Mesodermal cell (in vitro differentiated cells): ENCODE measurements at regions not wholly inside any gene's neighbourhood (a gene's known extent, or its start where the extent isn't known, plus 50 kb on each side); places are given as distances from the start of the nearest gene placed in this dataset.
"Not testable (repeated sequence)": the region's sequence is repeated elsewhere in the genome, so short reads cannot be mapped to it uniquely, and the experiment has no call there.

Experiments
- H3K27ac ChIP-seq: 2 replicates; pipeline ENCODE4 v1.7.0; 2013; ENCODE audit warnings: mild to moderate bottlenecking, low read depth, low read length, moderate library complexity; ENCODE audit not compliant: severe bottlenecking
- H3K36me3 ChIP-seq: 2 replicates; pipeline ENCODE4 v1.7.1; 2013; ENCODE audit warnings: mild to moderate bottlenecking, low read length, moderate library complexity; ENCODE audit not compliant: control insufficient read depth, insufficient read depth
- H3K4me1 ChIP-seq: one replicate; pipeline ENCODE4 v1.7.1; 2013; ENCODE audit warnings: mild to moderate bottlenecking, low read length; ENCODE audit not compliant: insufficient read depth, control insufficient read depth, poor library complexity, severe bottlenecking
- H3K4me3 ChIP-seq: 2 replicates; pipeline ENCODE4 v1.7.0; 2013; ENCODE audit warnings: low read length, control low read depth, mild to moderate bottlenecking; ENCODE audit not compliant: insufficient read depth, poor library complexity, severe bottlenecking; ENCODE audit errors: extremely low read depth
- H3K9me3 ChIP-seq: 2 replicates; pipeline ENCODE4 v1.7.1; 2013; ENCODE audit warnings: mild to moderate bottlenecking, low read length, moderate library complexity; ENCODE audit not compliant: control insufficient read depth
- WGBS, 2 experiments: methylation state at CpG; one replicate each; pipeline ENCODE4 v1.1.5; 2013; ENCODE audit warnings: missing lambda C conversion rate in 2 of 2; ENCODE audit not compliant: insufficient coverage in 2 of 2; 5-methylcytosine and 5-hydroxymethylcytosine counted together

DNA sequence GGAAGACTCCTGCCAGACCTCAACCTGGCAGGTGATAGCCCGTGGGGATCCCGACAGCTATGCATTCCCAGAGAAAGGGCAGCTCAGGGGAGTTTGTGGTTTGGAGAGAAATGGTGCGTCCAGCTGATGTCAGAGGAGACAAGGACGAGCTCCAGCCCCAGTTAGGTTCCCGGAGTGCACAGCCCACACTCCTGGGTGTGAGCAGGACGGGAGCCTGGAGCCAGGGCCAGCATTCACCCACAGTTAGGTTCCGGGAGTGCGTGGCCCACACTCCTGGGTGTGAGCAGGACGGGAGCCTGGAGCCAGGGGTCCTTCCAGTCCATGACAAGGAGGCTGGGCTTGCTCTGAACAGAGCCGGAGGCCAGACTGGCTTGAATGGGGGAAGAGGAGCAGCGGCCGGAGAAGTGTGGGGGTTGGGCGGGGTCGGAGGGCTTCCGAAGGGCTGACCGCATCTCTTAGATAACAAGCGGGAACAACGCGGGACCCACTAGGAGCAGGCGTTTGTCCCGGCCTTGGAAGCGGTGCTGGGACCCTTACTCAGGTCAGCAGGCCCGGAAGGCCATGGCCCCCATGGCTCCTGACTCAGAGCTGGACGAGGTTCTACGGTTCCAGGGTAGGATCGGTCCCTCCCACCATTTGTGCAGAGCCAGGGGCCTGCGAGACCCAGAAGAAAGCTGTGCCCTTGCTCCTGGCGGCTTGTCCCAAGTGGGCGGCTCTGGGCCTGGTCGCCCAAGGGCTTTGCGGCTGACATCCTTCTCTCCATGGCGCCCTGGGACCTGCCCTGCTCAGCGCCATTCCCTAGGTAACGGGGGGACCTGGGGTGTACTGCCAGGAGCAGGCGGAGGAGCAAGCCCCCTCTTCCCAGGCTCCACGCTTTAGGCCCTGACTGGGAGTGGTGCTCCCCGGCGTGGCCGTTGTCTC, 185.6 kb downstream of the RTP5 start:
- Histone ChIP-seq H3K27ac (no peak overlapping the region), H3K4me3 (no peak overlapping the region), H3K36me3 (no peaks in the 10 kb centered on the region), H3K4me1 (no peaks in the 10 kb centered on the region), H3K9me3 (no peaks in the 10 kb centered on the region)
- WGBS, 2 experiments, result 89 to 91% methylated on average over 35 to 39 of the region's 39 CpGs

DNA sequence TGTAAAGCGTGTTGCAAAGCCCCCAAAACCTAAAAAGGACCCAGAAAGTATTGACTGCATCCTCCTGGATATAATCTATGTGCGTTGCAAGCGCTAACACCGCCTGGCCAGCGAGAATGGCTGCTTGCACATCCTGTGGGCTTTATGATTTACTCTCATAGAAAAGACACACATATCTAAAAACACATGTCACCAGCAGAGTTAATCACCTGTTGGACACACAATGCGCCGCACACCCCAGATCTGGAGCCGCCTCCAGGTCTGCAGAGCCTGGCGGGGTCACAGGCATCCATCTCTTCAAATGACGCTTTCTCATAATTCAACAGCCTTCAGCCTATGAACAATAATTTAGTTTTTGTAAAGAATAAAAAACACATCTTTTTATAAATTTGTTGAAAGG, 186.5 kb downstream of the RTP5 start:
- 97% methylated on average over 4 to 8 of the region's 10 CpGs for WGBS, 2 experiments
- no peak overlapping the region for H3K27ac ChIP-seq
- H3K4me1 ChIP-seq, result no peaks in the 10 kb centered on the region
- no peak overlapping the region for H3K4me3 ChIP-seq
- H3K36me3 ChIP-seq, result no peaks in the 10 kb centered on the region
- H3K9me3 ChIP-seq, result peaks cover 4% of the 10 kb centered on the region

DNA sequence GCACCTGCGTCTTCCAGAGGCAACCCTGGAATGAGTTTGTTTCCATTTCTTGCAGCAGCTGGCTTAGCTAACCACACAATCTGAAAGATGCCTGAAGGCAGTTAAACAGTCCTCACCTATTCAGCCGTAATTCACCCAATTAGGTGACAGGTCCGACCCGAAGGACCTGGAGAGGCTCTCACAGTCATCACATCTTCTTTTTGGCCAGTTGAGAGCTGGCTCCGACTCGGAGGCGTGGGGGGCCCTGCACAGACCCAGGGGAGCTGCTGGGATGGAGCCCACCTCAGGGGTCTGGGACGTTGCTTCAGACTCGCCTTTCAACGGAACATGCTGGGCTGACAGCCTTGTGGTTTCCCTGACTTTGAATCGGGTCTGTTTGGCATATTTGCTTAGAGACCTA, 187.3 kb downstream of the RTP5 start:
- 68 to 75% methylated on average over 9 to 11 of the region's 11 CpGs for WGBS, 2 experiments
- H3K4me3 ChIP-seq, result no peak overlapping the region
- no peaks in the 10 kb centered on the region for H3K4me1 ChIP-seq
- no peaks in the 10 kb centered on the region for H3K36me3 ChIP-seq
- H3K27ac ChIP-seq, result no peak overlapping the region
- H3K9me3 ChIP-seq, result peaks cover 4% of the 10 kb centered on the region

DNA sequence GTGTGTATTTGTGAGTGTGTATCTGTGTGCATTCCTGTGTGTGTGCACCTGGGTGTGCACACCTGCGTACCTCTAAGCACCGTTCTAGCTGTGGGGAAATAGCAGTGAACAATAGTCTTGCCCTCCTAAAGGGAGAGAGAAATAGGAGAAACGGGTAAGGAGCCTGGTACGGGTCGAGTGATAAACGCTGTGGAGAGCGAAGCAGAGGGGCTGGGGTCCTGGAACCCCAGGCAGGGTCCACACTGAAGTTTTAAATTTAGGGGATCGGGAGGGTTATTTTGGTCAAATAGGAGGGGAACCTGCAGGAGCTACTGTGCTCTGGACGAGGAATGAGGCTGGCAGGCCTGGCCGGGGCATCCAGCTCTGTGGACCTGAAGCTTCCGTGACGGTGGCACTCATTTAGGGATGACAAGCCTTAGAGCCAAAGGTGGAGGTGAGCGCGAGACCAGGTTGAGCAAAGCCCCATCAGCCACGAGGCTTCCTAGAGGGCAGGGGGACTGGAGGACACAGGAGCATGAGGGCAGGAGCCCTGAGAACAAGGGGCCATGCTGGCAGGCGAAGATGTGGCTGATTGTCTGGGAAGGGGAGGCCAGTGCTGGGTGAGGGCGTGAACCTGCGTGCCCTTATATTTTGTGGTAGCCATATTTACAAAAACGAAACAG, 188.0 kb downstream of the RTP5 start:
- Histone ChIP-seq H3K36me3 (no peaks in the 10 kb centered on the region), H3K4me3 (no peak overlapping the region), H3K9me3 (peaks cover 4% of the 10 kb centered on the region), H3K4me1 (no peaks in the 10 kb centered on the region), H3K27ac (no peak overlapping the region)
- 87 to 93% methylated on average over 14 to 18 of the region's 19 CpGs for WGBS, 2 experiments

DNA sequence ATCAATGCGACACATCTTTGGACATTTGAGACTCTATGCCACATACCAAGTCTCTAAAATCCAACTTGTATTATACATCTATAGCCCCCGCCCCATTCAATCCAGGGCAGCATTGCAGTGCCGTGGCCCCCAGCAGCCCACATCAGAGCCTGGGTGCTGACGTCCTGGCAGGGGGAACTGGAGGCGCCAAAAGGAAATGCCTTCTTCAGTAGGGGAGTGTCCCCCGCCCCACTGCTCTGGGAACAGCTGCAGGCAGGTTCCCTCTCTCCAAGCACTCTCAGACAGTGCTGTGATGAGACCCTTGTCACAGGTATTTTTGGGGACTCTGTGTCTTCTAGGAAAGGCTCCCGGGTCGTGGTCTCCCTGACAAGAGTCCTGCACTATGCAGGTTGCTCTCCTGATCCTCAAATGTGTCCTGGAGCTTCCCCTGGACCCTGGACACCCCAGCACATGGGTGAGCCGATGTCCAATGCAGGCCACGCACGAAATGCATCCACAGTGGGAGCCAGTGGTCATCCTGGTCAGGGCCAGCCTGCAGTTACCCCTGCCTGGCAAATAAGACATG, 188.7 kb downstream of the RTP5 start:
- Histone ChIP-seq H3K4me3 (no peak overlapping the region), H3K36me3 (no peaks in the 10 kb centered on the region), H3K27ac (no peak overlapping the region), H3K4me1 (no peaks in the 10 kb centered on the region), H3K9me3 (peaks cover 4% of the 10 kb centered on the region)
- whole genome bisulfite sequencing, 2 experiments, result 89 to 92% methylated on average over 9 to 10 of the region's 11 CpGs

DNA sequence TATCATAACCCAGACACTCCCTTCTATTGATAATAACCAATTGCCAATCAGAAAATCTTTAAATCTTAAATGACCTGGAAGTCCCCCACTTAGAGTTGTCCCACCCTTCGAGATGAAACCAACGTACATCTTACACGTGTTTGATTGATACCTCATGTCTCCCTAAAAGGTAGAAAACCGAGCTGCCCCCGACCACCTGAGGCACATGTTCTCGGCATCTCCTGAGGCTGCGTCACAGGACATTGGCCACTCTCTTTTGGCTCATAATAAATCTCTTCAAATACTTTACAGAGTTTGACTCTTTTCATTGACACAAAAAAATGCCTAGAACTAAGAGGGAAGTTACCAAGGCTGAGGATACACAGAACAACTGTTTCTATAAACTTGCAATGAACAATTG, 190.0 kb downstream of the RTP5 start:
- Histone ChIP-seq H3K4me1 (no peaks in the 10 kb centered on the region), H3K27ac (no peak overlapping the region), H3K4me3 (no peak overlapping the region), H3K36me3 (no peaks in the 10 kb centered on the region), H3K9me3 (peaks cover 4% of the 10 kb centered on the region)
- 89 to 92% methylated on average over 7 of the region's 7 CpGs for WGBS, 2 experiments

DNA sequence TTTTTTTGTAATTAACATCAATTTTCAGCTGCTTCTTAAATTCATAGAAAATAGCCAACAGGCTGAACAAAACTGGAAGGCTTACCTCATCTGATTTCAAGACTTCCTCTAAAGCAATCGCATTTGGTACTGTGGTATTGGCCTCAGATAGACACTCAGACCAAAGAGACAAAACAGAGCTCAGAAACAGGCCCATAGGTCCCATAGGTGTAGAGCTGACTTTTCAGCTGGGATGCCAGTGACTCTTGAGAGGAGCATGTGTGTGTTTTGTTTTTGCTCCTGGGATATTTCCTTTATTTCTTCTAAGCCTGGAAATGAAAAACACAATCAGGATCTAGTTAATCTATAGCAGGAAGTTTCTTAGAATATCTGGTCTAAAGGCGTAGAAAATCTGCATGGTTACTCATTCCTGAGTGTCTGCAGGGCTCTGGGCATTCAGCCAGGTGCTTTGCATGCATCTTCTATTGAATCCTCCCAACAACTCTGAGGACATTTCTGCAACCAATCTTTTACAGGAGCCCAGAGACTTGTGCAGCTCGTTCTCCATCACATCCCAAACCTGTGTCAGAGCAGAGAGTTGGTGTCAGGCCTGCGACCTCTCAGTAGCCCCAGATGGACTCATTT, 190.8 kb downstream of the RTP5 start:
- Histone ChIP-seq H3K27ac (no peak overlapping the region), H3K9me3 (peaks cover 4% of the 10 kb centered on the region), H3K4me3 (no peak overlapping the region), H3K36me3 (no peaks in the 10 kb centered on the region), H3K4me1 (no peaks in the 10 kb centered on the region)
- 71 to 94% methylated on average over 2 to 3 of the region's 4 CpGs for WGBS, 2 experiments

DNA sequence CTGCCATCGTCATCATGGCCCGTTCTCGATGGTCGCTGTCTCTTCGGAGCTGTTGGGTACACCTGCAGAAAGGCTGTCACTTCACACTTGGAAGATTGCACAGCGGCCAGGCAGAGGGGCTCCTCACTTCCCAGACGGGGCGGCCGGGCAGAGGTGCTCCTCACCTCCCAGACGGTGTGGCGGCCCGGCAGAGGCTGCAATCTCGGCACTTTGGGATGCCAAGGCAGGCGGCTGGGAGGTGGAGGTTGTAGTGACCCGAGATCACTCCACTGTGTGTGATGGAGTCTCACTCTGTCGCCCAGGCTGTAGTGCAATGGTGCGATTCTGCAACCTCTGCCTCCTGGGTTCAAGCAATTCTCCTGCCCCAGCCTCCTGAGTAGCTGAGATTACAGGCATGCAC, 192.4 kb downstream of the RTP5 start:
- H3K4me3 ChIP-seq, H3K36me3 ChIP-seq, H3K27ac ChIP-seq, H3K9me3 ChIP-seq, H3K4me1 ChIP-seq: not testable (repeated sequence)
- 97 to 100% methylated on average over 7 to 9 of the region's 17 CpGs for WGBS, 2 experiments

DNA sequence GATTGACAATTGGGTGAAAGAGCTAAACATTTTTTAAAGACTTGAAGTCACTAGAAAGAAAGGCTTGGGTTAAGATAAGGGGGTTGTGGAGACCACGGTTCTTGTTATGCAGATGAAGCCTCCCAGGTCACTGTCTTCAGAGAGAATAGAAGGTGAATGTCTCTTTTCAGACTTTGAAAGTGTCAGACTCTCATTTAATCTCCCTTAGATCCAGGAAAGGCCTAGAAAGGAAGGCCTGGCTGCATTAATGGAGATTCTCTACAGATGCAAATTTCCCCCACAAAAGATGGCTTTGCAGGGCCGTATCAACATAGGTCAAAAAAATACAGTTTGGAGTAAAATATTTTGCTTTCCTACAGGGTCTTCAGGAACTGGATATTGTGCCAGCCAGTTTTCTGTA, 193.9 kb downstream of the RTP5 start:
- Histone ChIP-seq H3K4me3 (no peak overlapping the region), H3K36me3 (no peaks in the 10 kb centered on the region), H3K27ac (no peak overlapping the region), H3K4me1 (no peaks in the 10 kb centered on the region), H3K9me3 (peaks cover 4% of the 10 kb centered on the region)
- WGBS, 2 experiments, result 0 to 8% methylated on average over 1 to 2 of the region's 2 CpGs

DNA sequence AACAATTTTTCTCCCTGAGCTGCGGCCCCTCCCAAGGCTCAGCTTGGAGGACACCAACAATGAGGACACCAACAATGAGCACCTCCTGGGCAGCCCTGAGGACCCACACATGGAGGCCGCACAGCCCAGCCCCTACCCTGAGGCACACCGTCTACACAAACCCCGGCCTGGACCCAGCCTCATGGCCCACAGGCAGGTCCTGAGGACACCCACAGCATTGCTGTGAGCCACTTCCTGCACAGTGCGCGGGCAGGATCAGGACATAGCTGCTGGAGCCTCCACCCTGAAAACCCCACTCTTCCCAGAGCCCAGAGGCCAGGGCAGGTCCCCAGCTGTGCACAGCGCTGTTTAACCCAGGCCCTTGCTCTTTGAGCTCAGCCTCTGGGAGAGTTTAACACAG, 194.3 kb downstream of the RTP5 start:
- 56 to 57% methylated on average over 4 to 7 of the region's 7 CpGs for WGBS, 2 experiments

More for the DNA sequence above, 194.3 kb downstream of the RTP5 start:
- H3K9me3 ChIP-seq, result peaks cover 4% of the 10 kb centered on the region
- H3K4me3 ChIP-seq, result no peak overlapping the region
- no peaks in the 10 kb centered on the region for H3K36me3 ChIP-seq
- H3K27ac ChIP-seq, result no peak overlapping the region
- no peaks in the 10 kb centered on the region for H3K4me1 ChIP-seq
